ENCODE measurements at regions not wholly inside any gene's neighbourhood (a gene's known extent, or its start where the extent isn't known, plus 50 kb on each side); places are given as distances from the start of the nearest gene placed in this dataset.

DNA sequence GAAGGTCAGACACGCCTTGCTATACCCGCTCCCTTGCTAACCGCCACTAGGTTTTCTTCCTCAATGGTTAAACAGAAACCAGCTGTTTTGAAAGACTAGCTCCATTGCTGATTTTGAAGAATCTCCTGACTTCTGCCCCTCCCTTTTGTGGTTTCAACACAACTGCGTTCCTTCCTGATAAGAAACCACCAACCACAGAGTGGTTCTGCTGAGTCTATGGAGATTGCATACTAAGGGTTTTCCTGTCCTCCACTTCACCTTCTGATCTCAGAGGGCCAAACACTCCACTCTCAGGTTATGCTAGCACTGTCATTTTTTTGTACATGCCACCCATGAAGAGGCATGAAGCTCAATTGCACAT is 207.9 kb downstream of the MYLK4 start:
- Histone ChIP-seq H3K4me1 (ENCODE audit: control insufficient read depth, low read depth, low read length) (no peaks in the 10 kb centered on the region), H3K56ac (ENCODE audit: low read length) (no peak overlapping the region), H3K4me3 (ENCODE audit: low read length) (no peak overlapping the region), H2BK5ac (ENCODE audit: low read length) (no peak overlapping the region), H3K4ac (ENCODE audit: low read depth, low read length) (no peak overlapping the region), H4K5ac (ENCODE audit: low read length) (no peak overlapping the region), H2BK15ac (replicated peaks; ENCODE audit: low read depth) (no peak overlapping the region), H3K27me3 (ENCODE audit: insufficient read depth, low read length, poor library complexity) (no peaks in the 10 kb centered on the region), H3K9ac (ENCODE audit: low read length) (no peak overlapping the region), H3K79me1 (ENCODE audit: low read length) (no peaks in the 10 kb centered on the region), H3K27ac (ENCODE audit: low read depth, low read length) (no peak overlapping the region), H4K8ac (ENCODE audit: low read depth, low read length) (no peak overlapping the region), H2AK5ac (ENCODE audit: low read length) (no peak overlapping the region), H3K4me2 (ENCODE audit: low read length) (no peak overlapping the region), H3K36me3 (ENCODE audit: control insufficient read depth, insufficient read depth, low read length) (no peaks in the 10 kb centered on the region), H3K23ac (ENCODE audit: low read length) (no peak overlapping the region), H2BK120ac (ENCODE audit: low read depth, low read length) (no peak overlapping the region), H3K18ac (ENCODE audit: low read length) (no peak overlapping the region), H3K79me2 (ENCODE audit: control insufficient read depth, insufficient read depth, low read length) (no peaks in the 10 kb centered on the region)
- peak; percentile 8 for DNase-seq
- no CpG with 5 or more reads among the region's 4 CpGs for WGBS (ENCODE audit: extremely low coverage, insufficient coverage, low lambda C conversion rate)

DNA sequence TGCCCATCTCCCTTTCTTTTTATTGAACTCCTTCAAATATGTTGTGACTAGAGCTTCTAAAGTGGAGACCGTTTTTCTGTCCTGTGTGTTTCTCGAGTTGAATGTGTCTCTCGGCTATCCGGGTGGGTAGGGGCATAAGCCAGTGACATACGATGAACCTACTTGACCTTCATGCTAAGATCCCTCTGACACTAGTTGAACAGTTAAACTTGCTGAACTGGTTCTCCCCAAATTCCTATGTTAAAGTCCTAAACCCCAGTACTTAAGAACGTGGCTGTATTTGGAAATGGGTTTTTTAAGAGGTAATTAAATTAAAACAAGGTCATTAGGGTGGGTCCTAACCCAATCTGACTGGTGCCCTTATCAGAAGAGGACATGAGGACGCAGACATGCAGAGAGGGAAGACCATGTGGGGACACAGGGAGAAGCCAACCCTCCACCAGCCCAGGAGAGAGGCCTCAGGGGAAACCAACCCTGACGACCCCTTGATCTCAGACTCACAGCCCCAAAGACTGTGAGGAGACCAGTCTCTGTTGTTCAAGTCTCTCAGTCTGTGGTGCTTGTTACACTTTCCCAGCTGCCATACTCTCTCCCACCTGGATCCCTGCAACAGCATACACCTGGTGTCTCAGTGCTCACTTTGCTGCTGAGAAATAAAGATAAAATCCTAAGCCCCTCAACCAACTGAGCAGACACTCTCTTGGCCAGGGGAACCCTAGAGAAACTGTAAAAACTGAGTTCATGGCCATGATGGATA is 208.4 kb downstream of the MYLK4 start:
- no peak overlapping the region for H2BK5ac ChIP-seq (ENCODE audit: low read length)
- no peaks in the 10 kb centered on the region for H3K27me3 ChIP-seq (ENCODE audit: insufficient read depth, low read length, poor library complexity)
- H3K18ac ChIP-seq (ENCODE audit: low read length), result no peak overlapping the region
- no peaks in the 10 kb centered on the region for H3K79me1 ChIP-seq (ENCODE audit: low read length)
- no peak overlapping the region for H4K8ac ChIP-seq (ENCODE audit: low read depth, low read length)
- no peak overlapping the region for H3K9ac ChIP-seq (ENCODE audit: low read length)
- no peaks in the 10 kb centered on the region for H3K4me1 ChIP-seq (ENCODE audit: control insufficient read depth, low read depth, low read length)
- no peak overlapping the region for H3K4ac ChIP-seq (ENCODE audit: low read depth, low read length)
- H3K4me2 ChIP-seq (ENCODE audit: low read length), result no peak overlapping the region
- DNase-seq, result no peak
- no peak overlapping the region for H4K5ac ChIP-seq (ENCODE audit: low read length)
- H2AK5ac ChIP-seq (ENCODE audit: low read length), result no peak overlapping the region
- no peak overlapping the region for H2BK15ac ChIP-seq (replicated peaks; ENCODE audit: low read depth)
- no peaks in the 10 kb centered on the region for H3K79me2 ChIP-seq (ENCODE audit: control insufficient read depth, insufficient read depth, low read length)
- no peak overlapping the region for H3K56ac ChIP-seq (ENCODE audit: low read length)
- WGBS (ENCODE audit: extremely low coverage, insufficient coverage, low lambda C conversion rate), result no CpG with 5 or more reads among the region's 8 CpGs
- H3K36me3 ChIP-seq (ENCODE audit: control insufficient read depth, insufficient read depth, low read length), result no peaks in the 10 kb centered on the region
- H2BK120ac ChIP-seq (ENCODE audit: low read depth, low read length), result no peak overlapping the region
- no peak overlapping the region for H3K4me3 ChIP-seq (ENCODE audit: low read length)
- no peak overlapping the region for H3K27ac ChIP-seq (ENCODE audit: low read depth, low read length)
- no peak overlapping the region for H3K23ac ChIP-seq (ENCODE audit: low read length)

GRCh38 chr6:2536451-2536850 is 214.3 kb downstream of the MYLK4 start:
- Histone ChIP-seq H3K4me3 (ENCODE audit: low read length) (no peak overlapping the region), H3K4me2 (ENCODE audit: low read length) (no peak overlapping the region), H4K8ac (ENCODE audit: low read depth, low read length) (no peak overlapping the region), H3K36me3 (ENCODE audit: control insufficient read depth, insufficient read depth, low read length) (no peaks in the 10 kb centered on the region), H3K79me2 (ENCODE audit: control insufficient read depth, insufficient read depth, low read length) (no peaks in the 10 kb centered on the region), H4K5ac (ENCODE audit: low read length) (no peak overlapping the region), H2BK5ac (ENCODE audit: low read length) (no peak overlapping the region), H3K18ac (ENCODE audit: low read length) (no peak overlapping the region), H3K79me1 (ENCODE audit: low read length) (no peaks in the 10 kb centered on the region), H2AK5ac (ENCODE audit: low read length) (no peak overlapping the region), H2BK120ac (ENCODE audit: low read depth, low read length) (no peak overlapping the region), H3K27ac (ENCODE audit: low read depth, low read length) (no peak overlapping the region), H2BK15ac (replicated peaks; ENCODE audit: low read depth) (no peak overlapping the region), H3K9ac (ENCODE audit: low read length) (no peak overlapping the region), H3K4ac (ENCODE audit: low read depth, low read length) (no peak overlapping the region), H3K56ac (ENCODE audit: low read length) (no peak overlapping the region), H3K23ac (ENCODE audit: low read length) (no peak overlapping the region), H3K27me3 (ENCODE audit: insufficient read depth, low read length, poor library complexity) (no peaks in the 10 kb centered on the region), H3K4me1 (ENCODE audit: control insufficient read depth, low read depth, low read length) (no peaks in the 10 kb centered on the region)
- DNase-seq, result no peak
- no CpG with 5 or more reads among the region's 6 CpGs for WGBS (ENCODE audit: extremely low coverage, insufficient coverage, low lambda C conversion rate)

GRCh38 chr6:2535506-2535905 is 215.2 kb downstream of the MYLK4 start:
- no peaks in the 10 kb centered on the region for H3K36me3 ChIP-seq (ENCODE audit: control insufficient read depth, insufficient read depth, low read length)
- H2AK5ac ChIP-seq (ENCODE audit: low read length), result no peak overlapping the region
- no peak overlapping the region for H3K4me2 ChIP-seq (ENCODE audit: low read length)
- H3K56ac ChIP-seq (ENCODE audit: low read length), result no peak overlapping the region
- H3K79me2 ChIP-seq (ENCODE audit: control insufficient read depth, insufficient read depth, low read length), result no peaks in the 10 kb centered on the region
- no peaks in the 10 kb centered on the region for H3K79me1 ChIP-seq (ENCODE audit: low read length)
- no peak for DNase-seq
- WGBS (ENCODE audit: extremely low coverage, insufficient coverage, low lambda C conversion rate), result no CpG with 5 or more reads among the region's 8 CpGs
- H3K27ac ChIP-seq (ENCODE audit: low read depth, low read length), result no peak overlapping the region
- H3K27me3 ChIP-seq (ENCODE audit: insufficient read depth, low read length, poor library complexity), result no peaks in the 10 kb centered on the region
- H2BK15ac ChIP-seq (replicated peaks; ENCODE audit: low read depth), result no peak overlapping the region
- no peak overlapping the region for H2BK120ac ChIP-seq (ENCODE audit: low read depth, low read length)
- H2BK5ac ChIP-seq (ENCODE audit: low read length), result no peak overlapping the region
- no peak overlapping the region for H4K5ac ChIP-seq (ENCODE audit: low read length)
- H3K23ac ChIP-seq (ENCODE audit: low read length), result no peak overlapping the region
- H4K8ac ChIP-seq (ENCODE audit: low read depth, low read length), result no peak overlapping the region
- no peak overlapping the region for H3K4ac ChIP-seq (ENCODE audit: low read depth, low read length)
- no peak overlapping the region for H3K18ac ChIP-seq (ENCODE audit: low read length)
- no peaks in the 10 kb centered on the region for H3K4me1 ChIP-seq (ENCODE audit: control insufficient read depth, low read depth, low read length)
- no peak overlapping the region for H3K9ac ChIP-seq (ENCODE audit: low read length)
- no peak overlapping the region for H3K4me3 ChIP-seq (ENCODE audit: low read length)

GRCh38 chr6:2534406-2535042 is 216.2 kb downstream of the MYLK4 start:
- Histone ChIP-seq H3K9ac (ENCODE audit: low read length) (no peak overlapping the region), H2BK5ac (ENCODE audit: low read length) (no peak overlapping the region), H4K5ac (ENCODE audit: low read length) (no peak overlapping the region), H3K27me3 (ENCODE audit: insufficient read depth, low read length, poor library complexity) (no peaks in the 10 kb centered on the region), H3K4me3 (ENCODE audit: low read length) (no peak overlapping the region), H2BK120ac (ENCODE audit: low read depth, low read length) (no peak overlapping the region), H2BK15ac (replicated peaks; ENCODE audit: low read depth) (no peak overlapping the region), H3K27ac (ENCODE audit: low read depth, low read length) (no peak overlapping the region), H3K56ac (ENCODE audit: low read length) (no peak overlapping the region), H4K8ac (ENCODE audit: low read depth, low read length) (no peak overlapping the region), H3K18ac (ENCODE audit: low read length) (no peak overlapping the region), H3K79me1 (ENCODE audit: low read length) (no peaks in the 10 kb centered on the region), H3K23ac (ENCODE audit: low read length) (no peak overlapping the region), H3K4ac (ENCODE audit: low read depth, low read length) (no peak overlapping the region), H3K4me2 (ENCODE audit: low read length) (no peak overlapping the region), H2AK5ac (ENCODE audit: low read length) (no peak overlapping the region), H3K36me3 (ENCODE audit: control insufficient read depth, insufficient read depth, low read length) (no peaks in the 10 kb centered on the region), H3K4me1 (ENCODE audit: control insufficient read depth, low read depth, low read length) (no peaks in the 10 kb centered on the region), H3K79me2 (ENCODE audit: control insufficient read depth, insufficient read depth, low read length) (no peaks in the 10 kb centered on the region)
- DNase-seq, result peak; percentile 9
- no CpG with 5 or more reads among the region's 5 CpGs for WGBS (ENCODE audit: extremely low coverage, insufficient coverage, low lambda C conversion rate)

Measured in mesendoderm (in vitro differentiated cells).